HepG2 (cell line): ENCODE measurements at regions not wholly inside any gene's neighbourhood (a gene's known extent, or its start where the extent isn't known, plus 50 kb on each side); places are given as distances from the start of the nearest gene placed in this dataset.

Experiments used
- ATAC-seq: fragments of 200-7000 bp; cut with Tn5 transposase; 3 replicates; pipeline ENCODE4 v1.9.1; 2020; ENCODE audit warnings: mild to moderate bottlenecking, moderate library complexity
- BruUV-seq: library from RNA; stranded (reverse); fragments of 400-500 nt; replicated peaks from 2 replicates; lab custom pipeline; 2021; lab: Mats Ljungman, UMichigan
- CTCF ChIA-PET: fragments of 300-600 bp; formaldehyde crosslinking; extraction: SDS; loops from one replicate; lab custom pipeline; 2021; ENCODE audit warnings: low total read pairs, inconsistent platforms, low intra/inter-chr PET ratio; lab: Yijun Ruan, JAX
- POLR2A ChIA-PET: fragments of 350-600 bp; sonication (Branson Sonifier 250); formaldehyde crosslinking; loops from one replicate; lab custom pipeline; 2020; ENCODE audit warnings: antibody characterized with exemption, inconsistent platforms; lab: Yijun Ruan, JAX
- DNase-seq: peaks from one replicate; pipeline ENCODE4 v3.0.0-alpha.2; 2015; ENCODE audit warnings: low spot score
- FAIRE-seq: peaks from 3 replicates; lab custom pipeline; 2011; peaks lifted over from hg19 to GRCh38; lab: Jason Lieb, UNC
- H2AFZ ChIP-seq: one replicate; pipeline ENCODE4 v1.6.1; 2011; ENCODE audit warnings: low read length, inconsistent platforms
- H3K27ac ChIP-seq: fragments of 300-600 bp; 3 replicates; pipeline ENCODE4 v1.8.0; 2011; ENCODE audit warnings: mixed run types, mild to moderate bottlenecking, mixed read lengths, low read length, inconsistent platforms; ENCODE audit not compliant: insufficient read depth; ENCODE audit errors: extremely low read length
- H3K27me3 ChIP-seq, 2 experiments: fragments of 200-600 bp in 1 of 2; 2 replicates in 1 of 2; 3 replicates in 1 of 2; pipeline versions ENCODE4 v1.6.0 to v1.8.0; 2011; ENCODE audit warnings: low read length in 2 of 2, mild to moderate bottlenecking in 2 of 2, moderate library complexity in 2 of 2, inconsistent platforms in 1 of 2; ENCODE audit not compliant: insufficient read depth in 2 of 2, control insufficient read depth in 1 of 2
- H3K36me3 ChIP-seq, 2 experiments: fragments of 200-600 bp in 1 of 2; replicated peaks in 1 of 2; 2 replicates in 1 of 2; 3 replicates in 1 of 2; pipeline versions ENCODE4 v1.5.1 to v1.8.0; 2011; ENCODE audit warnings: low read length in 2 of 2, inconsistent platforms in 1 of 2; ENCODE audit not compliant: insufficient read depth in 2 of 2, control insufficient read depth in 1 of 2
- H3K4me1 ChIP-seq: 2 replicates; pipeline ENCODE4 v1.5.1; 2012; ENCODE audit warnings: low read length, inconsistent platforms; ENCODE audit not compliant: insufficient read depth
- H3K4me2 ChIP-seq: 2 replicates; pipeline ENCODE4 v1.6.0; 2011; ENCODE audit warnings: low read depth, low read length, inconsistent platforms
- H3K4me3 ChIP-seq, 3 experiments: fragments of 200-600 bp in 1 of 3; sonication (generic), shearing (Covaris generic) in 1 of 3; replicated peaks in 1 of 3; 2 replicates each; pipeline ENCODE4 v1.5.1; 2011 to 2016; ENCODE audit warnings: low read length in 3 of 3, inconsistent platforms in 2 of 3, low read depth in 2 of 3, mild to moderate bottlenecking in 2 of 3, control low read depth in 1 of 3, mixed read lengths in 1 of 3; ENCODE audit not compliant: insufficient read depth in 1 of 3
- H3K79me2 ChIP-seq: one replicate; pipeline ENCODE4 v1.6.1; 2011; ENCODE audit warnings: low read length, inconsistent platforms; ENCODE audit not compliant: insufficient read depth
- H3K9ac ChIP-seq: 2 replicates; pipeline ENCODE4 v1.6.0; 2011; ENCODE audit warnings: mild to moderate bottlenecking, low read depth, low read length, inconsistent platforms; ENCODE audit not compliant: insufficient read depth
- H3K9me3 ChIP-seq: 2 replicates; pipeline ENCODE4 v1.5.1; 2012; ENCODE audit warnings: mild to moderate bottlenecking, low read length
- H4K20me1 ChIP-seq: 2 replicates; pipeline ENCODE4 v1.6.0; 2011; ENCODE audit warnings: inconsistent platforms, mild to moderate bottlenecking, low read length, moderate library complexity; ENCODE audit not compliant: insufficient read depth
- ATRX ChIP-seq: sonication (generic); formaldehyde crosslinking; IDR thresholded peaks from 2 replicates; pipeline ENCODE4 v1.4.0; 2020; ENCODE audit warnings: missing genetic modification reagents, borderline replicate concordance
- CBX2 ChIP-seq, 2 experiments: fragments of 200-600 bp in 1 of 2; sonication (generic); formaldehyde crosslinking in 1 of 2; IDR thresholded peaks; 2 replicates each; pipeline versions ENCODE4 v1.7.0 to v1.8.1; 2018 to 2022; ENCODE audit warnings: low read depth in 2 of 2, low read length in 1 of 2, mild to moderate bottlenecking in 1 of 2, missing genetic modification reagents in 1 of 2
- ERF ChIP-seq: IDR thresholded peaks from 2 replicates; pipeline ENCODE4 v1.6.1; 2018; ENCODE audit warnings: missing biosample characterization, missing genetic modification reagents
- GTF2F1 ChIP-seq: fragments of 150-350 bp; IDR thresholded peaks from 2 replicates; pipeline ENCODE4 v1.6.1; 2014; ENCODE audit warnings: low read length
- MXD4 ChIP-seq: IDR thresholded peaks from 2 replicates; pipeline ENCODE4 v1.6.1; 2016; ENCODE audit warnings: mild to moderate bottlenecking, missing biosample characterization, missing genetic modification reagents
- NR1H2 ChIP-seq: sonication (generic); formaldehyde crosslinking; IDR thresholded peaks from 2 replicates; pipeline ENCODE4 v1.8.1; 2022; ENCODE audit warnings: low read depth, missing genetic modification reagents, borderline replicate concordance
- RFXANK ChIP-seq: IDR thresholded peaks from 2 replicates; pipeline ENCODE4 v1.6.1; 2016
- RNF2 ChIP-seq: fragments of 450-650 bp; conservative IDR thresholded peaks from 2 replicates; pipeline ENCODE4 v1.6.1; 2016; ENCODE audit warnings: low read depth
- SRSF9 ChIP-seq: fragments of 200-400 bp; formaldehyde crosslinking; IDR thresholded peaks from 2 replicates; pipeline ENCODE4 v1.6.1; 2018; ENCODE audit warnings: borderline replicate concordance, mild to moderate bottlenecking, low read depth, low read length; ENCODE audit not compliant: insufficient read depth, poor library complexity, severe bottlenecking
- TBP ChIP-seq: sonication (generic); formaldehyde crosslinking; IDR thresholded peaks from 2 replicates; pipeline ENCODE4 v1.5.0; 2020; ENCODE audit warnings: missing genetic modification reagents
- TOPORS ChIP-seq: sonication (generic); formaldehyde crosslinking; IDR thresholded peaks from 2 replicates; pipeline ENCODE4 v1.8.0; 2023; ENCODE audit warnings: mild to moderate bottlenecking, missing genetic modification reagents
- ZIK1 ChIP-seq: sonication (generic); formaldehyde crosslinking; IDR thresholded peaks from 2 replicates; pipeline ENCODE4 v1.5.0; 2020; ENCODE audit warnings: mild to moderate bottlenecking, low read depth, missing genetic modification reagents, borderline replicate concordance
- ZNF382 ChIP-seq: sonication (generic); formaldehyde crosslinking; IDR thresholded peaks from 2 replicates; pipeline ENCODE4 v1.5.0; 2020; ENCODE audit warnings: missing genetic modification reagents, mild to moderate bottlenecking, borderline replicate concordance
- ZNF572 ChIP-seq: sonication (generic); formaldehyde crosslinking; IDR thresholded peaks from 2 replicates; pipeline ENCODE4 v1.5.1; 2020; ENCODE audit warnings: mild to moderate bottlenecking, missing genetic modification reagents
- ZNF678 ChIP-seq: sonication (generic); formaldehyde crosslinking; IDR thresholded peaks from 2 replicates; pipeline ENCODE4 v1.4.0; 2020; ENCODE audit warnings: mild to moderate bottlenecking, missing genetic modification reagents
- WGBS: methylation state at CpG from one replicate; pipeline ENCODE4 v1.1.6; 2017; ENCODE audit warnings: low lambda C conversion rate; 5-methylcytosine and 5-hydroxymethylcytosine counted together
- in situ Hi-C: cut with HindIII; loops from 2 replicates; pipeline ENCODE4 v1.10.0; 2017; ENCODE audit warnings: low pct_unique_long_range_greater_than_20kb; ENCODE audit not compliant: extremely low pct_ligation_motif_present
- intact Hi-C: fragments of 100-400 bp; cut with micrococcal nuclease; formaldehyde crosslinking; loops from one replicate; pipeline ENCODE4 v1.10.0; 2022; ENCODE audit not compliant: unreplicated experiment
- TF ChIP-seq, protein P1 (sequence below): sonication (generic); formaldehyde crosslinking; IDR thresholded peaks from 2 replicates; pipeline ENCODE4 v1.5.1; 2020; ENCODE audit warnings: missing genetic modification reagents, mild to moderate bottlenecking, borderline replicate concordance
- TF ChIP-seq, protein P2 (sequence below): IDR thresholded peaks from 2 replicates; pipeline ENCODE4 v1.6.1; 2018; ENCODE audit warnings: missing genetic modification reagents
- TF ChIP-seq, protein P3 (sequence below): IDR thresholded peaks from 2 replicates; pipeline ENCODE4 v1.6.1; 2016; ENCODE audit warnings: mild to moderate bottlenecking

DNA sequence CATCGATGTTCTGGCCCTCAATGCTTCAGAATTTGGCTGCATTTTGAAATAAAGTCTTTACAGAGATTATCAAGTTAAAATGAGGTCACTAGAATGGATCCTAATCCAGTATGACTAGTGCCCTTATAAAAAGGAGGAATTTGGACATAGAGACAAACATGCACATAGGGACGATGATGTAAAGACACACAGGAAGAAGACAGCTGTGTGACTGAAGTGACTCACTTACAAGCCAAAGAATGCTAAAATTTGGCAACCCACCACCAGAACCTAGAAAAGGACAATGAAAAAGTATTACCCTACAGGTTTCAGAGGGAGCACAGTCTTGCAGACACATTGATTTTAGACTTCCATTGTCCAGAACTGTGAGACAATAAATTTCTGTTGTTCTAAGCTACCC lies 322.8 kb upstream of the GJE1 start:
- in situ Hi-C loops, result no loop called here
- no peak for DNase-seq
- Histone ChIP-seq H3K9me3 (no peaks in the 10 kb centered on the region), H3K36me3 (no peaks in the 10 kb centered on the region), H3K27me3 (no peaks in the 10 kb centered on the region), H3K4me2 (no peak overlapping the region), H3K4me1 (no peaks in the 10 kb centered on the region), H3K9ac (no peak overlapping the region), H3K79me2 (no peaks in the 10 kb centered on the region), H3K27ac (no peak overlapping the region), H3K4me3 (no peak overlapping the region), H4K20me1 (no peaks in the 10 kb centered on the region), H2AFZ (no peak overlapping the region)
- no peak for FAIRE-seq
- CTCF ChIA-PET, result no interaction called here
- 4% methylated on average over 2 of the region's 2 CpGs for WGBS
- BruUV-seq, result no TSS peak
- TF ChIP-seq, protein P1, sequence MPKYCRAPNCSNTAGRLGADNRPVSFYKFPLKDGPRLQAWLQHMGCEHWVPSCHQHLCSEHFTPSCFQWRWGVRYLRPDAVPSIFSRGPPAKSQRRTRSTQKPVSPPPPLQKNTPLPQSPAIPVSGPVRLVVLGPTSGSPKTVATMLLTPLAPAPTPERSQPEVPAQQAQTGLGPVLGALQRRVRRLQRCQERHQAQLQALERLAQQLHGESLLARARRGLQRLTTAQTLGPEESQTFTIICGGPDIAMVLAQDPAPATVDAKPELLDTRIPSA, result no peak
- TF ChIP-seq ZNF678 (CRISPR knock-in tag) (no peak), TBP (CRISPR knock-in tag) (no peak), GTF2F1 (no peak), MXD4 (CRISPR knock-in tag) (no peak), RNF2 (no peak)
- TF ChIP-seq, protein P2, sequence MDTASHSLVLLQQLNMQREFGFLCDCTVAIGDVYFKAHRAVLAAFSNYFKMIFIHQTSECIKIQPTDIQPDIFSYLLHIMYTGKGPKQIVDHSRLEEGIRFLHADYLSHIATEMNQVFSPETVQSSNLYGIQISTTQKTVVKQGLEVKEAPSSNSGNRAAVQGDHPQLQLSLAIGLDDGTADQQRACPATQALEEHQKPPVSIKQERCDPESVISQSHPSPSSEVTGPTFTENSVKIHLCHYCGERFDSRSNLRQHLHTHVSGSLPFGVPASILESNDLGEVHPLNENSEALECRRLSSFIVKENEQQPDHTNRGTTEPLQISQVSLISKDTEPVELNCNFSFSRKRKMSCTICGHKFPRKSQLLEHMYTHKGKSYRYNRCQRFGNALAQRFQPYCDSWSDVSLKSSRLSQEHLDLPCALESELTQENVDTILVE (CRISPR knock-in tag), result no peak
- intact Hi-C loops, result no loop called here
- no peak for ATAC-seq
- POLR2A ChIA-PET, result no interaction called here

DNA sequence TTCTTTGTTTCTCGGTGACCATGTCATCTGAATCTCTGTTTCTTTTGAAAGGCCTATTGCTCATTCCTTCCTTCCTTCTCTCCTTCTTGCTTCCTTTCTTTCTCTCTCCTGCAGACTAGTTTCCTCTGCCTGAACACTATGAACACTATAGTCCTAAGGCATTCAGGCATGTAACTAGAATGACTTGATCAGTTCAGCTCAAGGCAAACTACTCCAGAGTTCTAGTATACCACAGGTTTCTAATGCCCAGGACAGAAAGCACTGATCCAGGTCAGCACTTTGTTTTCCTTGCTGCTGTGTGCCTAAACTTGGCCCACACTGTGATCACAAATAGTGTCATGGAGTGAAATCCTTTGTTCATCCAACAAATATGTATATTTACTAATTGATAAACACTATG lies 324.1 kb upstream of the GJE1 start:
- FAIRE-seq (no peak), ATAC-seq (no peak), DNase-seq (no peak)
- Histone ChIP-seq H3K4me1 (no peaks in the 10 kb centered on the region), H2AFZ (no peak overlapping the region), H3K36me3 (no peaks in the 10 kb centered on the region), H3K27me3 (no peaks in the 10 kb centered on the region), H3K4me3 (no peak overlapping the region), H3K27ac (no peak overlapping the region), H3K9me3 (no peaks in the 10 kb centered on the region), H3K4me2 (no peak overlapping the region), H3K79me2 (no peaks in the 10 kb centered on the region), H4K20me1 (no peaks in the 10 kb centered on the region), H3K9ac (no peak overlapping the region)
- POLR2A ChIA-PET, result no interaction called here
- WGBS, result 8% methylated on average over 1 of the region's 1 CpG
- BruUV-seq, result no TSS peak
- TF ChIP-seq SRSF9 (no peak), ZNF382 (no peak), CBX2 (IDR thresholded peaks at IDR 0.05; ENCODE audit: low read depth, low read length) (no peak), CBX2 (CRISPR knock-in tag; IDR thresholded peaks at IDR 0.05; ENCODE audit: low read depth) (no peak), ERF (CRISPR knock-in tag) (no peak), ZIK1 (no peak), NR1H2 (no peak), ATRX (CRISPR knock-in tag) (no peak), RFXANK (CRISPR knock-in tag) (no peak), TOPORS (CRISPR knock-in tag) (no peak), ZNF572 (CRISPR knock-in tag) (no peak)
- TF ChIP-seq, protein P3, sequence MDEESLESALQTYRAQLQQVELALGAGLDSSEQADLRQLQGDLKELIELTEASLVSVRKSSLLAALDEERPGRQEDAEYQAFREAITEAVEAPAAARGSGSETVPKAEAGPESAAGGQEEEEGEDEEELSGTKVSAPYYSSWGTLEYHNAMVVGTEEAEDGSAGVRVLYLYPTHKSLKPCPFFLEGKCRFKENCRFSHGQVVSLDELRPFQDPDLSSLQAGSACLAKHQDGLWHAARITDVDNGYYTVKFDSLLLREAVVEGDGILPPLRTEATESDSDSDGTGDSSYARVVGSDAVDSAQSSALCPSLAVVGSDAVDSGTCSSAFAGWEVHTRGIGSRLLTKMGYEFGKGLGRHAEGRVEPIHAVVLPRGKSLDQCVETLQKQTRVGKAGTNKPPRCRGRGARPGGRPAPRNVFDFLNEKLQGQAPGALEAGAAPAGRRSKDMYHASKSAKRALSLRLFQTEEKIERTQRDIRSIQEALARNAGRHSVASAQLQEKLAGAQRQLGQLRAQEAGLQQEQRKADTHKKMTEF (CRISPR knock-in tag), result no peak
- in situ Hi-C loops, result no loop called here
- intact Hi-C loops, result no loop called here
- CTCF ChIA-PET, result no interaction called here
